Keratinocyte (primary cell): ENCODE measurements at regions not wholly inside any gene's neighbourhood (a gene's known extent, or its start where the extent isn't known, plus 50 kb on each side); places are given as distances from the start of the nearest gene placed in this dataset.

Source experiments
- CTCF ChIP-seq, 3 experiments: IDR thresholded peaks in 1 of 3; conservative IDR thresholded peaks in 1 of 3; optimal IDR thresholded peaks in 1 of 3; 2 replicates in 2 of 3; 3 replicates in 1 of 3; pipeline versions ENCODE3 to v1.5.1; 2011; ENCODE audit warnings: low read length in 3 of 3, mild to moderate bottlenecking in 3 of 3, moderate library complexity in 2 of 3, control low read depth in 1 of 3, inconsistent platforms in 1 of 3; ENCODE audit not compliant: insufficient read depth in 2 of 3; ENCODE audit errors: extremely low read depth in 1 of 3
- EZH2 ChIP-seq: IDR thresholded peaks from one replicate; pipeline ENCODE4 v1.6.1; 2012; ENCODE audit warnings: inconsistent platforms, mild to moderate bottlenecking, low read length, moderate library complexity

- no peak for TF ChIP-seq CTCF (optimal IDR thresholded peaks at IDR 0.05 in 1 of 3, IDR thresholded peaks at IDR 0.05 in 1 of 3, conservative IDR thresholded peaks at IDR 0.05 in 1 of 3; ENCODE audit: extremely low read depth in 1 of 3, insufficient read depth in 2 of 3, low read length in 3 of 3)
- no peak for TF ChIP-seq EZH2
Observed at GRCh38 chr22:47250995-47251765, 488.7 kb downstream of the TBC1D22A start.
